ENCODE measurements at regions not wholly inside any gene's neighbourhood (a gene's known extent, or its start where the extent isn't known, plus 50 kb on each side); places are given as distances from the start of the nearest gene placed in this dataset.

DNA sequence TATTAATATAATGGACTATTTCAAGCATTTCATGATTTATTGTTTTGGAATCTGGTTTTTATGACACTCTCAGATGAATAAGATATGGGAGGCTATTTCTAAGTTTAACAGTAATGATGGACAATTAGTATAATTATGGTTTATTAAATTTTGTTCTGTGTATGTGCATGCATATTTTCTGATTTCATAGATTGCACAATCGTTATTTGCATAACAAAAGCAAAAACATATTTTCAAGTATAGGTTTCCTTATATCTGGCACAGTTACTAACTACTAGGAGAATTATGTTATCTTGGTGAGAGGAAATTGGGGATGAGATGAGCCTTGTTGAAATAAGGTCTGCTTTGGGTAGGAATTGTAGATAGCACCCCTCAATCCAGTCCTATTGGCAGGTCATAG is 413.1 kb downstream of the MCTP2 start:
- TF ChIP-seq CTCF (IDR thresholded peaks at IDR 0.05; ENCODE audit: low read depth, low read length, poor library complexity, severe bottlenecking) (no peak), EZH2phosphoT487 (IDR thresholded peaks at IDR 0.05; ENCODE audit: borderline replicate concordance, low read length) (no peak)

Measured in DOHH2 (cell line).